ENCODE measurements at regions not wholly inside any gene's neighbourhood (a gene's known extent, or its start where the extent isn't known, plus 50 kb on each side); places are given as distances from the start of the nearest gene placed in this dataset.

DNA sequence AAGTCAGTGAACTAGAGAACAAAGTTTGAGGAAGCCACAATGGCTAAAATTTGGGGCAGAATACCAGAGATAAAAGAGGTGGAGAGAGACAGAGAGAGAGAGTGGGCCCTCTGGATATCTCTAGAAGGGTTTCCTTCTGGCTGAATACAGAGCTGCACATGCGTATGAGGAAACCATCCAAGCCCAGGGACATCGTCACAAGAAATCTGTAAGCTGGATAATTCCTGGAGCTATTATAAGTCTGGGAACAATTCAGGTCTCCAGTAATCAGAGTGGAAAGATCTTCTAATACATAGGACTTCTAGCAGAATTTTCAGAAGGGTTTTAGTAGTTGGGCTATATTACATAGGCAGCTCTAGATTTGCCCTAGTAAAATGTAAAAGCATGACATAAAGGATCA lies 415.7 kb upstream of the MTPN start:
- H3K9me3 ChIP-seq (replicated peaks; ENCODE audit: control insufficient read depth, insufficient read depth, low read length): no peaks in the 10 kb centered on the region
- no peaks in the 10 kb centered on the region for H4K20me1 ChIP-seq (replicated peaks; ENCODE audit: control insufficient read depth, extremely low read depth, insufficient read depth, low read length)
- H3K4me3 ChIP-seq (replicated peaks in 1 of 3; ENCODE audit: insufficient read depth in 1 of 3, low read depth in 1 of 3, low read length in 3 of 3): no peak overlapping the region
- FAIRE-seq (no peak), DNase-seq (ENCODE audit: low read depth, low spot score) (no peak)
- H3K36me3 ChIP-seq (ENCODE audit: control insufficient read depth in 2 of 2, extremely low read depth in 1 of 2, insufficient read depth in 2 of 2, low read length in 2 of 2): no peaks in the 10 kb centered on the region
- no peak overlapping the region for H3K4me2 ChIP-seq (ENCODE audit: insufficient read depth, low read length)
- dilution Hi-C loops (cut with MboI; ENCODE audit: extremely low pct_ligation_motif_present, low sequenced_read_pairs): no loop called here
- H3K79me2 ChIP-seq (ENCODE audit: control insufficient read depth, insufficient read depth, low read length): no peaks in the 10 kb centered on the region
- ChIA-PET CTCF (no interaction called here), POLR2A (no interaction called here)
- intact Hi-C loops (cut with micrococcal nuclease): no loop called here
- TF ChIP-seq MYC (IDR thresholded peaks at IDR 0.05; ENCODE audit: low read depth, low read length) (no peak), POLR2A (IDR thresholded peaks at IDR 0.05; ENCODE audit: low read depth, low read length) (no peak), FOS (IDR thresholded peaks at IDR 0.05; ENCODE audit: borderline replicate concordance, insufficient read depth, low read length) (no peak), EZH2 (IDR thresholded peaks at IDR 0.05; ENCODE audit: borderline replicate concordance, low read depth, low read length, severe bottlenecking) (no peak), JUN (IDR thresholded peaks at IDR 0.05; ENCODE audit: borderline replicate concordance, insufficient read depth, insufficient read length, low read depth) (no peak)
- TF ChIP-seq, protein P1, sequence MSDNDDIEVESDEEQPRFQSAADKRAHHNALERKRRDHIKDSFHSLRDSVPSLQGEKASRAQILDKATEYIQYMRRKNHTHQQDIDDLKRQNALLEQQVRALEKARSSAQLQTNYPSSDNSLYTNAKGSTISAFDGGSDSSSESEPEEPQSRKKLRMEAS (IDR thresholded peaks at IDR 0.05; ENCODE audit: insufficient read depth, insufficient read length): no peak
- TF ChIP-seq, protein P2, sequence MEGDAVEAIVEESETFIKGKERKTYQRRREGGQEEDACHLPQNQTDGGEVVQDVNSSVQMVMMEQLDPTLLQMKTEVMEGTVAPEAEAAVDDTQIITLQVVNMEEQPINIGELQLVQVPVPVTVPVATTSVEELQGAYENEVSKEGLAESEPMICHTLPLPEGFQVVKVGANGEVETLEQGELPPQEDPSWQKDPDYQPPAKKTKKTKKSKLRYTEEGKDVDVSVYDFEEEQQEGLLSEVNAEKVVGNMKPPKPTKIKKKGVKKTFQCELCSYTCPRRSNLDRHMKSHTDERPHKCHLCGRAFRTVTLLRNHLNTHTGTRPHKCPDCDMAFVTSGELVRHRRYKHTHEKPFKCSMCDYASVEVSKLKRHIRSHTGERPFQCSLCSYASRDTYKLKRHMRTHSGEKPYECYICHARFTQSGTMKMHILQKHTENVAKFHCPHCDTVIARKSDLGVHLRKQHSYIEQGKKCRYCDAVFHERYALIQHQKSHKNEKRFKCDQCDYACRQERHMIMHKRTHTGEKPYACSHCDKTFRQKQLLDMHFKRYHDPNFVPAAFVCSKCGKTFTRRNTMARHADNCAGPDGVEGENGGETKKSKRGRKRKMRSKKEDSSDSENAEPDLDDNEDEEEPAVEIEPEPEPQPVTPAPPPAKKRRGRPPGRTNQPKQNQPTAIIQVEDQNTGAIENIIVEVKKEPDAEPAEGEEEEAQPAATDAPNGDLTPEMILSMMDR (IDR thresholded peaks at IDR 0.05; ENCODE audit: extremely low read depth in 1 of 2, insufficient read depth in 1 of 2, low read depth in 1 of 2, low read length in 2 of 2): no peak
- H3K27me3 ChIP-seq (ENCODE audit: control insufficient read depth in 2 of 2, insufficient read depth in 2 of 2, low read length in 2 of 2): no peaks in the 10 kb centered on the region
- H2AFZ ChIP-seq (ENCODE audit: low read depth, low read length): no peak overlapping the region
- no peak overlapping the region for H3K27ac ChIP-seq (ENCODE audit: insufficient read depth, low read depth, low read length)
- H3K4me1 ChIP-seq (ENCODE audit: control insufficient read depth, extremely low read depth, insufficient read depth, low read length): no peaks in the 10 kb centered on the region
- BruUV-seq (replicated peaks): no TSS peak
- H3K9me1 ChIP-seq (replicated peaks; ENCODE audit: control insufficient read depth, extremely low read depth, insufficient read depth, low read length): no peaks in the 10 kb centered on the region
- H3K9ac ChIP-seq (replicated peaks; ENCODE audit: extremely low read depth, insufficient read depth, low read length): no peak overlapping the region

DNA sequence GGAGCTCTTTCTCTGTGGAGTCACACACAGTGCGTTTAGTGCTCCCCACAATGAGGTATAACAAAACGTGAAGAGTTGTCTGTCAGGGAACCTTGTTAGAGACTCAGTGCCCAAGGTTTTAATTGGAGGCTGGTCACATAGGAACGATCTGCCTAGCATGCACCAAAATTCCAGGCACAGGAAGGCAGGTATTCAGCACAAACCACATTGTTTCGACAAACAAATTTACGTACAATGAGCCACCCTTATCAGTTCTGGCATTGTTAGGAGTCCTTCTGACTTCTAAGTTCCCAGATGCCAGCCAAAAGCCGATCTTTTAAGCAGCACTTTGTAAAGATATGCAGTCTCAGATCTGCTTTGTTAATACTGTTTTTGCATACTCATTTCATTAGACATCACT lies 414.2 kb upstream of the MTPN start:
- no peaks in the 10 kb centered on the region for H3K9me1 ChIP-seq (replicated peaks; ENCODE audit: control insufficient read depth, extremely low read depth, insufficient read depth, low read length)
- no peaks in the 10 kb centered on the region for H3K27me3 ChIP-seq (ENCODE audit: control insufficient read depth in 2 of 2, insufficient read depth in 2 of 2, low read length in 2 of 2)
- H2AFZ ChIP-seq (ENCODE audit: low read depth, low read length): no peak overlapping the region
- H3K9me3 ChIP-seq (replicated peaks; ENCODE audit: control insufficient read depth, insufficient read depth, low read length): no peaks in the 10 kb centered on the region
- TF ChIP-seq MYC (IDR thresholded peaks at IDR 0.05; ENCODE audit: low read depth, low read length): no peak
- TF ChIP-seq FOS (IDR thresholded peaks at IDR 0.05; ENCODE audit: borderline replicate concordance, insufficient read depth, low read length): no peak
- TF ChIP-seq POLR2A (IDR thresholded peaks at IDR 0.05; ENCODE audit: low read depth, low read length): no peak
- TF ChIP-seq, protein P2 (IDR thresholded peaks at IDR 0.05; ENCODE audit: extremely low read depth in 1 of 2, insufficient read depth in 1 of 2, low read depth in 1 of 2, low read length in 2 of 2): no peak
- no peak for TF ChIP-seq EZH2 (IDR thresholded peaks at IDR 0.05; ENCODE audit: borderline replicate concordance, low read depth, low read length, severe bottlenecking)
- TF ChIP-seq POLR2AphosphoS5 (IDR thresholded peaks at IDR 0.05; ENCODE audit: insufficient read depth, low read depth, low read length): no peak
- dilution Hi-C loops (cut with MboI; ENCODE audit: extremely low pct_ligation_motif_present, low sequenced_read_pairs) (no loop called here), intact Hi-C loops (cut with micrococcal nuclease) (no loop called here)
- no peak overlapping the region for H3K4me3 ChIP-seq (replicated peaks in 1 of 3; ENCODE audit: insufficient read depth in 1 of 3, low read depth in 1 of 3, low read length in 3 of 3)
- ChIA-PET CTCF (no interaction called here), POLR2A (no interaction called here)
- no peak overlapping the region for H3K4me2 ChIP-seq (ENCODE audit: insufficient read depth, low read length)
- BruUV-seq (replicated peaks): no TSS peak
- no peaks in the 10 kb centered on the region for H3K4me1 ChIP-seq (ENCODE audit: control insufficient read depth, extremely low read depth, insufficient read depth, low read length)
- H3K9ac ChIP-seq (replicated peaks; ENCODE audit: extremely low read depth, insufficient read depth, low read length): no peak overlapping the region
- no peak overlapping the region for H3K27ac ChIP-seq (ENCODE audit: insufficient read depth, low read depth, low read length)
- no peak for DNase-seq (ENCODE audit: low read depth, low spot score)
- H3K79me2 ChIP-seq (ENCODE audit: control insufficient read depth, insufficient read depth, low read length): no peaks in the 10 kb centered on the region
- H4K20me1 ChIP-seq (replicated peaks; ENCODE audit: control insufficient read depth, extremely low read depth, insufficient read depth, low read length): no peaks in the 10 kb centered on the region
- H3K36me3 ChIP-seq (ENCODE audit: control insufficient read depth in 2 of 2, extremely low read depth in 1 of 2, insufficient read depth in 2 of 2, low read length in 2 of 2): no peaks in the 10 kb centered on the region
- FAIRE-seq: no peak

All from endothelial cell of umbilical vein (primary cell).